Psoas muscle (tissue), 7 donors: ENCODE measurements at regions not wholly inside any gene's neighbourhood (a gene's known extent, or its start where the extent isn't known, plus 50 kb on each side); places are given as distances from the start of the nearest gene placed in this dataset.

Experiments
- ATAC-seq, 4 donors: fragments of 200-7000 bp; cut with Tn5 transposase; one replicate each; pipeline ENCODE4 v1.9.1; 2020; ENCODE audit warnings: moderate library complexity in 3 of 4, mild to moderate bottlenecking in 2 of 4
- DNase-seq, 2 donors: peaks; one replicate each; pipeline ENCODE4 v3.0.0-alpha.2; 2020
- H3K27ac ChIP-seq: fragments of 200-600 bp; one replicate; pipeline ENCODE4 v1.8.0; 2022
- H3K27me3 ChIP-seq, 3 donors: fragments of 200-600 bp in 1 of 3; one replicate each; pipeline versions ENCODE4 v1.6.1 to v1.8.0; 2013 to 2022; ENCODE audit warnings: low read length in 2 of 3, mild to moderate bottlenecking in 2 of 3, moderate library complexity in 1 of 3; ENCODE audit not compliant: insufficient read depth in 3 of 3
- H3K36me3 ChIP-seq, 2 donors: fragments of 200-600 bp in 1 of 2; one replicate each; pipeline versions ENCODE4 v1.6.1 to v1.8.0; 2013 to 2022; ENCODE audit warnings: low read depth in 1 of 2, mild to moderate bottlenecking in 1 of 2, moderate library complexity in 1 of 2; ENCODE audit not compliant: insufficient read depth in 1 of 2
- H3K4me1 ChIP-seq: fragments of 200-600 bp; one replicate; pipeline ENCODE4 v1.8.0; 2022
- H3K4me3 ChIP-seq: fragments of 200-600 bp; one replicate; pipeline ENCODE4 v1.8.0; 2022; ENCODE audit warnings: mild to moderate bottlenecking
- H3K9me3 ChIP-seq: fragments of 200-600 bp; one replicate; pipeline ENCODE4 v1.8.0; 2022
- CTCF ChIP-seq: fragments of 200-600 bp; IDR thresholded peaks from one replicate; pipeline ENCODE4 v1.8.0; 2022; ENCODE audit warnings: antibody characterized with exemption
- WGBS, 3 donors: extraction: QIAGEN DNeasy Blood & Tissue Kit; methylation state at CpG; one replicate each; pipeline versions ENCODE4 v1.1.6 to v1.1.7; 2013; 5-methylcytosine and 5-hydroxymethylcytosine counted together
- intact Hi-C, 2 donors: fragments of 100-400 bp; cut with DNase I; formaldehyde crosslinking; loops; one replicate each; pipeline versions ENCODE4 v1.11.0 to v1.14.2; 2022
- donor health status: healthy with polysubstance abuse.
- donor health status: DM: no; HTN: no; CAD: no; lungs with moderate emphysema.
- donor health status: Bipolar disorder and iron deficiency.
- donor health status: healthy.
- donor health status: DM: yes; HTN: yes; CAD: no.
- donor health status: DM: no; HTN: no; CAD: no.
- donor health status: DM: yes; HTN: yes; CAD: no.

- WGBS, 3 donors = 44 to 61% (median 55%) methylated on average over 3 of the region's 3 CpGs
- DNase-seq (no peak), ATAC-seq (no peak)
- H3K27me3 ChIP-seq = no peaks in the 10 kb centered on the region
- no peak overlapping the region for H3K27ac ChIP-seq
- no peaks in the 10 kb centered on the region for H3K9me3 ChIP-seq
- intact Hi-C loops = no loop called here
- H3K4me3 ChIP-seq = no peak overlapping the region
- no peak for TF ChIP-seq CTCF
- H3K4me1 ChIP-seq = no peaks in the 10 kb centered on the region
- H3K36me3 ChIP-seq = no peaks in the 10 kb centered on the region
Measured at GRCh38 chr11:127191261-127191660, 190.7 kb upstream of the KIRREL3 start.

- H3K4me3 ChIP-seq = no peak overlapping the region
- no peak overlapping the region for H3K27ac ChIP-seq
- no peak for TF ChIP-seq CTCF
- H3K27me3 ChIP-seq = no peaks in the 10 kb centered on the region
- WGBS, 3 donors = 63 to 69% (median 66%) methylated on average over 8 of the region's 8 CpGs
- DNase-seq (no peak), ATAC-seq (no peak)
- intact Hi-C loops = no loop called here
- H3K4me1 ChIP-seq = no peaks in the 10 kb centered on the region
- no peaks in the 10 kb centered on the region for H3K9me3 ChIP-seq
- H3K36me3 ChIP-seq = no peaks in the 10 kb centered on the region
Measured at GRCh38 chr11:127182586-127183203, 182.1 kb upstream of the KIRREL3 start.

GRCh38 chr11:127157225-127157624 is 156.7 kb upstream of the KIRREL3 start:
- Histone ChIP-seq H3K27me3 (peaks cover 0 to 2% (median 0%) of the 10 kb centered on the region in 3 donors), H3K27ac (no peak overlapping the region), H3K36me3 (no peaks in the 10 kb centered on the region), H3K9me3 (no peaks in the 10 kb centered on the region), H3K4me3 (no peak overlapping the region), H3K4me1 (no peaks in the 10 kb centered on the region)
- intact Hi-C loops = no loop called here
- DNase-seq (no peak), ATAC-seq (no peak)
- WGBS, 3 donors = 77 to 80% (median 79%) methylated on average over 2 of the region's 2 CpGs
- no peak for TF ChIP-seq CTCF

GRCh38 chr11:127149410-127149809 is 148.8 kb upstream of the KIRREL3 start:
- Histone ChIP-seq H3K27ac (no peak overlapping the region), H3K9me3 (no peaks in the 10 kb centered on the region), H3K27me3 (no peaks in the 10 kb centered on the region), H3K4me1 (no peaks in the 10 kb centered on the region), H3K4me3 (no peak overlapping the region), H3K36me3 (no peaks in the 10 kb centered on the region)
- TF ChIP-seq CTCF = no peak
- DNase-seq (no peak), ATAC-seq (no peak)
- intact Hi-C loops = no loop called here
- WGBS, 3 donors = 56 to 62% (median 59%) methylated on average over 1 of the region's 1 CpG

- WGBS, 3 donors = 92 to 94% (median 93%) methylated on average over 7 of the region's 7 CpGs
- no peak for DNase-seq
Measured at GRCh38 chr11:127143251-127143650, 142.7 kb upstream of the KIRREL3 start.

More at GRCh38 chr11:127143251-127143650, 142.7 kb upstream of the KIRREL3 start:
- TF ChIP-seq CTCF = no peak
- Histone ChIP-seq H3K4me1 (no peaks in the 10 kb centered on the region), H3K27me3 (no peaks in the 10 kb centered on the region), H3K36me3 (no peaks in the 10 kb centered on the region), H3K9me3 (no peaks in the 10 kb centered on the region), H3K27ac (no peak overlapping the region), H3K4me3 (no peak overlapping the region)
- ATAC-seq = no peak
- intact Hi-C loops = no loop called here
